ENCODE measurements at regions not wholly inside any gene's neighbourhood (a gene's known extent, or its start where the extent isn't known, plus 50 kb on each side); places are given as distances from the start of the nearest gene placed in this dataset.

GRCh38 chrX:132270021-132270420 lies 50.8 kb upstream of the RAP2C start:
- Histone ChIP-seq H4K20me1 (replicated peaks in 1 of 2; ENCODE audit: control insufficient read depth in 1 of 2, insufficient read depth in 2 of 2, low read length in 2 of 2) (no peaks in the 10 kb centered on the region), H3K4me1 (replicated peaks in 1 of 4; ENCODE audit: control insufficient read depth in 3 of 4, insufficient read depth in 4 of 4, low read length in 3 of 4) (no peaks in the 10 kb centered on the region), H3K56ac (replicated peaks; ENCODE audit: insufficient read length, low read depth, low read length) (no peak overlapping the region), H3K18ac (ENCODE audit: extremely low read depth, low read length) (no peak overlapping the region), H3K23me2 (ENCODE audit: low read depth, low read length) (no peaks in the 10 kb centered on the region), H3K4me2 (ENCODE audit: insufficient read depth in 1 of 2, low read depth in 2 of 2, low read length in 2 of 2) (no peak overlapping the region), H3K27ac (ENCODE audit: low read depth, low read length) (no peak overlapping the region), H3K36me3 (ENCODE audit: control insufficient read depth in 2 of 4, insufficient read depth in 4 of 4, low read length in 3 of 4) (no peaks in the 10 kb centered on the region), H3K79me1 (ENCODE audit: low read depth, low read length) (no peaks in the 10 kb centered on the region), H2AFZ (ENCODE audit: low read length) (no peak overlapping the region), H3K9ac (replicated peaks in 1 of 4; ENCODE audit: extremely low read depth in 1 of 4, low read depth in 3 of 4, low read length in 3 of 4) (no peak overlapping the region), H3K79me2 (ENCODE audit: control insufficient read depth in 1 of 2, insufficient read depth in 2 of 2, low read length in 2 of 2) (no peaks in the 10 kb centered on the region), H4K5ac (ENCODE audit: insufficient read length, low read depth, low read length) (no peak overlapping the region), H3K4me3 (ENCODE audit: extremely low read depth in 1 of 4, insufficient read depth in 2 of 4, low read depth in 3 of 4, low read length in 4 of 4) (no peak overlapping the region), H2BK120ac (replicated peaks; ENCODE audit: low read depth, low read length) (no peak overlapping the region), H2BK20ac (ENCODE audit: low read length) (no peak overlapping the region), H3K9me3 (ENCODE audit: insufficient read depth in 2 of 2, low read depth in 1 of 2, low read length in 1 of 2) (no peaks in the 10 kb centered on the region), H2BK5ac (ENCODE audit: low read depth, low read length) (no peak overlapping the region), H2BK12ac (ENCODE audit: low read depth, low read length) (no peak overlapping the region), H3K23ac (ENCODE audit: insufficient read length) (no peak overlapping the region), H2AK5ac (ENCODE audit: low read depth, low read length) (no peak overlapping the region), H3K27me3 (replicated peaks in 1 of 4; ENCODE audit: control insufficient read depth in 3 of 4, extremely low read depth in 1 of 4, insufficient read depth in 3 of 4, low read length in 3 of 4) (no peaks in the 10 kb centered on the region), H4K91ac (replicated peaks; ENCODE audit: insufficient read length, low read length) (no peak overlapping the region), H3K4ac (replicated peaks; ENCODE audit: insufficient read length, low read depth, low read length) (no peak overlapping the region), H4K8ac (ENCODE audit: extremely low read depth, insufficient read depth, low read length) (no peak overlapping the region), H3K14ac (ENCODE audit: insufficient read length) (no peak overlapping the region), H2BK15ac (ENCODE audit: low read length) (no peak overlapping the region)
- 88% methylated on average over 2 of the region's 2 CpGs; no CpG with 5 or more reads in 1 of the 2 experiments for WGBS, 2 experiments (ENCODE audit: extremely low coverage in 1 of 2, insufficient coverage in 1 of 2, insufficient read length in 1 of 2, insufficient replicate concordance in 2 of 2, low coverage in 1 of 2, low lambda C conversion rate in 2 of 2, missing lambda C conversion rate in 1 of 2)
- DNase-seq (ENCODE audit: low read depth in 1 of 2, low spot score in 2 of 2) (no peak), FAIRE-seq (no peak)
- ChIA-PET POLR2A (ENCODE audit: partially characterized antibody) (no interaction called here), CTCF (ENCODE audit: partially characterized antibody) (interaction anchor here (1.1 to 4.0 kb wide), 4 partner anchors 24 to 345 kb away, joined by 3 to 13 read pairs (median 8); no protein-coding TSS in a partner anchor)
- TF ChIP-seq POLR2AphosphoS5 (IDR thresholded peaks at IDR 0.05; ENCODE audit: low read depth, low read length) (no peak), HDAC2 (IDR thresholded peaks at IDR 0.05; ENCODE audit: borderline replicate concordance in 1 of 2, low read depth in 2 of 2, low read length in 2 of 2) (no peak), E2F6 (IDR thresholded peaks at IDR 0.05) (no peak), CHD2 (IDR thresholded peaks at IDR 0.05; ENCODE audit: low read length) (no peak), RAD21 (IDR thresholded peaks at IDR 0.05 in 1 of 2, conservative IDR thresholded peaks at IDR 0.05 in 1 of 2; ENCODE audit: low read depth in 2 of 2, low read length in 2 of 2) (no peak), CHD1 (IDR thresholded peaks at IDR 0.05; ENCODE audit: low read depth, low read length) (no peak), TAF1 (IDR thresholded peaks at IDR 0.05; ENCODE audit: low read depth, low read length) (no peak), SP1 (IDR thresholded peaks at IDR 0.05; ENCODE audit: low read depth, low read length) (no peak), CTCF (IDR thresholded peaks at IDR 0.05; ENCODE audit: control extremely low read depth in 1 of 3, insufficient read depth in 1 of 3, low read depth in 1 of 3, low read length in 3 of 3) (no peak), KDM4A (IDR thresholded peaks at IDR 0.05; ENCODE audit: low read depth, low read length, severe bottlenecking) (no peak)
